Upper lobe of left lung (tissue), 4 donors: ENCODE measurements at regions not wholly inside any gene's neighbourhood (a gene's known extent, or its start where the extent isn't known, plus 50 kb on each side); places are given as distances from the start of the nearest gene placed in this dataset.

Experiments
- POLR2A ChIP-seq, 4 donors: fragments of 450-650 bp; IDR thresholded peaks; one replicate each; pipeline ENCODE4 v1.5.1; 2016 to 2017; ENCODE audit warnings: antibody characterized with exemption in 4 of 4, mild to moderate bottlenecking in 2 of 4
- POLR2AphosphoS5 ChIP-seq, 2 donors: sonication (generic); formaldehyde crosslinking; IDR thresholded peaks; one replicate each; pipeline ENCODE4 v1.5.1; 2017; ENCODE audit warnings: antibody characterized with exemption in 2 of 2
- TF ChIP-seq, protein P1 (sequence below), 6 experiments: fragments of 450-650 bp in 4 of 6; fragments of 200-600 bp in 2 of 6; sonication (generic) in 2 of 6; IDR thresholded peaks; one replicate each; pipeline ENCODE4 v1.5.1; 2016 to 2019; ENCODE audit warnings: antibody characterized with exemption in 6 of 6

DNA sequence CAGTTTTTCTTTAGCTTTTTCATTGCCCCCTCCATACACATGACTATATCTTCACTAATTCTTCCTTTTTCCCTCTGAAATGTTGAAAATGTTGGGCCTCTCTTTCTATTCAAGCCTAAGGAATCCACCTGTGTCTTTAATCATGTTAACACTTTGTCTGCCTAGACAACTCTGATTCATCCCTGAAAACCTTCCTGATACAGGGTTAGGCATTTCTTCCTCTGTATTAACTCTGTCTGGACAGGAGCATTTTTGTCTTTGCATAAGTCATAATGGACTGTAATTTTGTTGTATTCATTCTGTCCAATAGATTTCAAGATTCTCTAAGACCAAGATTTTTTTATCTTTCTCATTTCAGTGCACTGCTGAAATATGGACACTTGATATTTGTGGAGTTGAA is 297.3 kb downstream of the IKZF2 start:
- no peak for TF ChIP-seq POLR2AphosphoS5 (IDR thresholded peaks at IDR 0.05)
- TF ChIP-seq, protein P1, sequence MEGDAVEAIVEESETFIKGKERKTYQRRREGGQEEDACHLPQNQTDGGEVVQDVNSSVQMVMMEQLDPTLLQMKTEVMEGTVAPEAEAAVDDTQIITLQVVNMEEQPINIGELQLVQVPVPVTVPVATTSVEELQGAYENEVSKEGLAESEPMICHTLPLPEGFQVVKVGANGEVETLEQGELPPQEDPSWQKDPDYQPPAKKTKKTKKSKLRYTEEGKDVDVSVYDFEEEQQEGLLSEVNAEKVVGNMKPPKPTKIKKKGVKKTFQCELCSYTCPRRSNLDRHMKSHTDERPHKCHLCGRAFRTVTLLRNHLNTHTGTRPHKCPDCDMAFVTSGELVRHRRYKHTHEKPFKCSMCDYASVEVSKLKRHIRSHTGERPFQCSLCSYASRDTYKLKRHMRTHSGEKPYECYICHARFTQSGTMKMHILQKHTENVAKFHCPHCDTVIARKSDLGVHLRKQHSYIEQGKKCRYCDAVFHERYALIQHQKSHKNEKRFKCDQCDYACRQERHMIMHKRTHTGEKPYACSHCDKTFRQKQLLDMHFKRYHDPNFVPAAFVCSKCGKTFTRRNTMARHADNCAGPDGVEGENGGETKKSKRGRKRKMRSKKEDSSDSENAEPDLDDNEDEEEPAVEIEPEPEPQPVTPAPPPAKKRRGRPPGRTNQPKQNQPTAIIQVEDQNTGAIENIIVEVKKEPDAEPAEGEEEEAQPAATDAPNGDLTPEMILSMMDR (IDR thresholded peaks at IDR 0.05) = no peak
- TF ChIP-seq POLR2A (IDR thresholded peaks at IDR 0.05) = no peak
